ENCODE measurements at regions not wholly inside any gene's neighbourhood (a gene's known extent, or its start where the extent isn't known, plus 50 kb on each side); places are given as distances from the start of the nearest gene placed in this dataset.

DNA sequence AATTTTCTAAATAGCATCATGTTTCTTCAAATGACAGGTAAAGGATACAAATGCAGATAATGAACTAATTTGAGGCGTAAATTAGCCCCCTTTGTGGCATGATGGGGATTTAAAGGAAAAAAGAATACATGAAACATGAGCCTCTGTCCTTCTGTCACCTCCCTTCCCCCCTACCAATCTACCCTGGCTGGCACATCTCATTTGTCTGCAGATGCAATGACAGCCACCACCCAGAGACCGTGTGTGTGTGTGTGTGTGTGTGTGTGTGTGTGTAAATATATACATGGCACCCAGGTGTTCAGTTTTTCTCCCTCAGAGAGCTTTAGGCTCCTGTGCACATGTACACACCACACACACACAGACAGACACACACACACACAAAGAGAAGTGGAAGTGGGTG, 451.1 kb downstream of the RWDD3 start (continued):
- TF ChIP-seq, protein P1, sequence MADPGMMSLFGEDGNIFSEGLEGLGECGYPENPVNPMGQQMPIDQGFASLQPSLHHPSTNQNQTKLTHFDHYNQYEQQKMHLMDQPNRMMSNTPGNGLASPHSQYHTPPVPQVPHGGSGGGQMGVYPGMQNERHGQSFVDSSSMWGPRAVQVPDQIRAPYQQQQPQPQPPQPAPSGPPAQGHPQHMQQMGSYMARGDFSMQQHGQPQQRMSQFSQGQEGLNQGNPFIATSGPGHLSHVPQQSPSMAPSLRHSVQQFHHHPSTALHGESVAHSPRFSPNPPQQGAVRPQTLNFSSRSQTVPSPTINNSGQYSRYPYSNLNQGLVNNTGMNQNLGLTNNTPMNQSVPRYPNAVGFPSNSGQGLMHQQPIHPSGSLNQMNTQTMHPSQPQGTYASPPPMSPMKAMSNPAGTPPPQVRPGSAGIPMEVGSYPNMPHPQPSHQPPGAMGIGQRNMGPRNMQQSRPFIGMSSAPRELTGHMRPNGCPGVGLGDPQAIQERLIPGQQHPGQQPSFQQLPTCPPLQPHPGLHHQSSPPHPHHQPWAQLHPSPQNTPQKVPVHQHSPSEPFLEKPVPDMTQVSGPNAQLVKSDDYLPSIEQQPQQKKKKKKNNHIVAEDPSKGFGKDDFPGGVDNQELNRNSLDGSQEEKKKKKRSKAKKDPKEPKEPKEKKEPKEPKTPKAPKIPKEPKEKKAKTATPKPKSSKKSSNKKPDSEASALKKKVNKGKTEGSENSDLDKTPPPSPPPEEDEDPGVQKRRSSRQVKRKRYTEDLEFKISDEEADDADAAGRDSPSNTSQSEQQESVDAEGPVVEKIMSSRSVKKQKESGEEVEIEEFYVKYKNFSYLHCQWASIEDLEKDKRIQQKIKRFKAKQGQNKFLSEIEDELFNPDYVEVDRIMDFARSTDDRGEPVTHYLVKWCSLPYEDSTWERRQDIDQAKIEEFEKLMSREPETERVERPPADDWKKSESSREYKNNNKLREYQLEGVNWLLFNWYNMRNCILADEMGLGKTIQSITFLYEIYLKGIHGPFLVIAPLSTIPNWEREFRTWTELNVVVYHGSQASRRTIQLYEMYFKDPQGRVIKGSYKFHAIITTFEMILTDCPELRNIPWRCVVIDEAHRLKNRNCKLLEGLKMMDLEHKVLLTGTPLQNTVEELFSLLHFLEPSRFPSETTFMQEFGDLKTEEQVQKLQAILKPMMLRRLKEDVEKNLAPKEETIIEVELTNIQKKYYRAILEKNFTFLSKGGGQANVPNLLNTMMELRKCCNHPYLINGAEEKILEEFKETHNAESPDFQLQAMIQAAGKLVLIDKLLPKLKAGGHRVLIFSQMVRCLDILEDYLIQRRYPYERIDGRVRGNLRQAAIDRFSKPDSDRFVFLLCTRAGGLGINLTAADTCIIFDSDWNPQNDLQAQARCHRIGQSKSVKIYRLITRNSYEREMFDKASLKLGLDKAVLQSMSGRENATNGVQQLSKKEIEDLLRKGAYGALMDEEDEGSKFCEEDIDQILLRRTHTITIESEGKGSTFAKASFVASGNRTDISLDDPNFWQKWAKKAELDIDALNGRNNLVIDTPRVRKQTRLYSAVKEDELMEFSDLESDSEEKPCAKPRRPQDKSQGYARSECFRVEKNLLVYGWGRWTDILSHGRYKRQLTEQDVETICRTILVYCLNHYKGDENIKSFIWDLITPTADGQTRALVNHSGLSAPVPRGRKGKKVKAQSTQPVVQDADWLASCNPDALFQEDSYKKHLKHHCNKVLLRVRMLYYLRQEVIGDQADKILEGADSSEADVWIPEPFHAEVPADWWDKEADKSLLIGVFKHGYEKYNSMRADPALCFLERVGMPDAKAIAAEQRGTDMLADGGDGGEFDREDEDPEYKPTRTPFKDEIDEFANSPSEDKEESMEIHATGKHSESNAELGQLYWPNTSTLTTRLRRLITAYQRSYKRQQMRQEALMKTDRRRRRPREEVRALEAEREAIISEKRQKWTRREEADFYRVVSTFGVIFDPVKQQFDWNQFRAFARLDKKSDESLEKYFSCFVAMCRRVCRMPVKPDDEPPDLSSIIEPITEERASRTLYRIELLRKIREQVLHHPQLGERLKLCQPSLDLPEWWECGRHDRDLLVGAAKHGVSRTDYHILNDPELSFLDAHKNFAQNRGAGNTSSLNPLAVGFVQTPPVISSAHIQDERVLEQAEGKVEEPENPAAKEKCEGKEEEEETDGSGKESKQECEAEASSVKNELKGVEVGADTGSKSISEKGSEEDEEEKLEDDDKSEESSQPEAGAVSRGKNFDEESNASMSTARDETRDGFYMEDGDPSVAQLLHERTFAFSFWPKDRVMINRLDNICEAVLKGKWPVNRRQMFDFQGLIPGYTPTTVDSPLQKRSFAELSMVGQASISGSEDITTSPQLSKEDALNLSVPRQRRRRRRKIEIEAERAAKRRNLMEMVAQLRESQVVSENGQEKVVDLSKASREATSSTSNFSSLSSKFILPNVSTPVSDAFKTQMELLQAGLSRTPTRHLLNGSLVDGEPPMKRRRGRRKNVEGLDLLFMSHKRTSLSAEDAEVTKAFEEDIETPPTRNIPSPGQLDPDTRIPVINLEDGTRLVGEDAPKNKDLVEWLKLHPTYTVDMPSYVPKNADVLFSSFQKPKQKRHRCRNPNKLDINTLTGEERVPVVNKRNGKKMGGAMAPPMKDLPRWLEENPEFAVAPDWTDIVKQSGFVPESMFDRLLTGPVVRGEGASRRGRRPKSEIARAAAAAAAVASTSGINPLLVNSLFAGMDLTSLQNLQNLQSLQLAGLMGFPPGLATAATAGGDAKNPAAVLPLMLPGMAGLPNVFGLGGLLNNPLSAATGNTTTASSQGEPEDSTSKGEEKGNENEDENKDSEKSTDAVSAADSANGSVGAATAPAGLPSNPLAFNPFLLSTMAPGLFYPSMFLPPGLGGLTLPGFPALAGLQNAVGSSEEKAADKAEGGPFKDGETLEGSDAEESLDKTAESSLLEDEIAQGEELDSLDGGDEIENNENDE (IDR thresholded peaks at IDR 0.05; ENCODE audit: insufficient replicate concordance, low read length): no peak
- no peak for TF ChIP-seq RNF2 (IDR thresholded peaks at IDR 0.05; ENCODE audit: borderline replicate concordance, low read depth, low read length, missing control alignments, poor library complexity, severe bottlenecking)
- TF ChIP-seq TAF7 (optimal IDR thresholded peaks at IDR 0.05; ENCODE audit: borderline replicate concordance, low read depth, low read length): no peak
- no peak for TF ChIP-seq CREB1 (IDR thresholded peaks at IDR 0.05)
- no peak for TF ChIP-seq SIN3A (conservative IDR thresholded peaks at IDR 0.05 in 1 of 2, IDR thresholded peaks at IDR 0.05 in 1 of 2; ENCODE audit: low read depth in 1 of 2, low read length in 2 of 2)
- TF ChIP-seq SUZ12 (IDR thresholded peaks at IDR 0.05; ENCODE audit: low read length): no peak
- TF ChIP-seq, protein P2, sequence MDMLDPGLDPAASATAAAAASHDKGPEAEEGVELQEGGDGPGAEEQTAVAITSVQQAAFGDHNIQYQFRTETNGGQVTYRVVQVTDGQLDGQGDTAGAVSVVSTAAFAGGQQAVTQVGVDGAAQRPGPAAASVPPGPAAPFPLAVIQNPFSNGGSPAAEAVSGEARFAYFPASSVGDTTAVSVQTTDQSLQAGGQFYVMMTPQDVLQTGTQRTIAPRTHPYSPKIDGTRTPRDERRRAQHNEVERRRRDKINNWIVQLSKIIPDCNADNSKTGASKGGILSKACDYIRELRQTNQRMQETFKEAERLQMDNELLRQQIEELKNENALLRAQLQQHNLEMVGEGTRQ (IDR thresholded peaks at IDR 0.05; ENCODE audit: low read length): no peak
- TF ChIP-seq KDM4A (IDR thresholded peaks at IDR 0.05; ENCODE audit: low read depth, low read length, severe bottlenecking): no peak
- no peak for TF ChIP-seq GTF2F1 (IDR thresholded peaks at IDR 0.05; ENCODE audit: borderline replicate concordance, low read depth, low read length)
- no peak for TF ChIP-seq NRF1 (IDR thresholded peaks at IDR 0.05; ENCODE audit: low read depth, low read length)
- TF ChIP-seq CHD2 (IDR thresholded peaks at IDR 0.05; ENCODE audit: low read length): no peak

Data from H1 (cell line).